PFSK-1 (cell line): ENCODE measurements at regions not wholly inside any gene's neighbourhood (a gene's known extent, or its start where the extent isn't known, plus 50 kb on each side); places are given as distances from the start of the nearest gene placed in this dataset.

Source experiments
- FOXP2 ChIP-seq: optimal IDR thresholded peaks from 2 replicates; pipeline ENCODE3; 2011; ENCODE audit warnings: borderline replicate concordance, control low read depth, inconsistent platforms; ENCODE audit not compliant: insufficient read depth; ENCODE audit errors: extremely low read length, extremely low read depth
- POLR2AphosphoS5 ChIP-seq: IDR thresholded peaks from 2 replicates; pipeline ENCODE4 v1.6.1; 2012; ENCODE audit warnings: low read depth, mild to moderate bottlenecking, control low read depth, low read length, moderate library complexity
- REST ChIP-seq, 2 experiments: IDR thresholded peaks; 2 replicates each; pipeline versions ENCODE4 v1.6.1 to v1.8.0; 2011 to 2012; ENCODE audit warnings: low read depth in 2 of 2, low read length in 2 of 2, control low read depth in 1 of 2, inconsistent platforms in 1 of 2, mild to moderate bottlenecking in 1 of 2, moderate library complexity in 1 of 2; ENCODE audit not compliant: insufficient read depth in 1 of 2
- SIN3A ChIP-seq: IDR thresholded peaks from 2 replicates; pipeline ENCODE4 v1.6.1; 2012; ENCODE audit warnings: mild to moderate bottlenecking, low read length, moderate library complexity, borderline replicate concordance; ENCODE audit not compliant: insufficient read depth
- TAF1 ChIP-seq: IDR thresholded peaks from 2 replicates; pipeline ENCODE4 v1.6.1; 2012; ENCODE audit warnings: low read length, control low read depth, borderline replicate concordance; ENCODE audit not compliant: insufficient read depth

DNA sequence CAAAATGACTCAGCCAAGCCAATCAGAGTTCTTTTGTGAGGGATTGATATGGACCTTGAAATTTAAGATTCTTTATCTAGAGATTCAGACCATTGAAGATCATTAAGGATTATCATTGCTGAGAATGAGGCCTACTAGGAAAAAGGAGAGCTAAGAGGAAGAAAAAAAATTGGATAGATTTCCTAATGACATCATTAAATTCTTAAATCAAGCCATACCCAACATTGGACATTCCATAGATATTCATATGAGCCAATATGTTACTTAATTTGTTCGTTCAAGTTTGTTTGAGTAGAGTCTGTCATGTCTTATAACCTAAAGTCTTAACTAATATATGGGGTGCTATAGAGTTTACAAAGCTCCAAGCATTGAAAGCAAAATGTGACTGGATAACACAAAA lies 727.9 kb upstream of the SEMA6A start:
- no peak for TF ChIP-seq TAF1
- no peak for TF ChIP-seq POLR2AphosphoS5
- TF ChIP-seq SIN3A: no peak
- no peak for TF ChIP-seq FOXP2
- no peak for TF ChIP-seq REST (IDR thresholded peaks at IDR 0.05; ENCODE audit: insufficient read depth in 1 of 2, low read depth in 2 of 2, low read length in 2 of 2)

DNA sequence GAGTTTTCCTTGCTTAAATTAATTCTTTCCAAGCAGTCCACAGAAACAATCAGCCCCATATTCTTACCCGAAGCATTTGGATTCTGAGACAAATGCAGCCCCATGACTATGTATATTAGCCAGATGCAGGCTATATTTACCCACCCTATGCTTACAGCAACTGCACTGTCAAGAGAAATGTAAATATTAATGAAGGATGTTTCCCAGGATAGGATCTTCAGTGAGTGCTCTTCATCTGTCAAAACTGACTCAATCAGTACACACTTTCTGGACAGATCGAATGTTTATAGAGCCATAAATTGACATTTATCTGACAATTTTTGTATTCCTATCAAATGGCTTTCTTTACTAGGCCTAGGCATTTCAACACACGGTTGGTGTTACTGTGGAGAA lies 725.3 kb upstream of the SEMA6A start:
- TF ChIP-seq FOXP2 (no peak), REST (IDR thresholded peaks at IDR 0.05; ENCODE audit: insufficient read depth in 1 of 2, low read depth in 2 of 2, low read length in 2 of 2) (no peak), TAF1 (no peak), SIN3A (no peak), POLR2AphosphoS5 (no peak)

DNA sequence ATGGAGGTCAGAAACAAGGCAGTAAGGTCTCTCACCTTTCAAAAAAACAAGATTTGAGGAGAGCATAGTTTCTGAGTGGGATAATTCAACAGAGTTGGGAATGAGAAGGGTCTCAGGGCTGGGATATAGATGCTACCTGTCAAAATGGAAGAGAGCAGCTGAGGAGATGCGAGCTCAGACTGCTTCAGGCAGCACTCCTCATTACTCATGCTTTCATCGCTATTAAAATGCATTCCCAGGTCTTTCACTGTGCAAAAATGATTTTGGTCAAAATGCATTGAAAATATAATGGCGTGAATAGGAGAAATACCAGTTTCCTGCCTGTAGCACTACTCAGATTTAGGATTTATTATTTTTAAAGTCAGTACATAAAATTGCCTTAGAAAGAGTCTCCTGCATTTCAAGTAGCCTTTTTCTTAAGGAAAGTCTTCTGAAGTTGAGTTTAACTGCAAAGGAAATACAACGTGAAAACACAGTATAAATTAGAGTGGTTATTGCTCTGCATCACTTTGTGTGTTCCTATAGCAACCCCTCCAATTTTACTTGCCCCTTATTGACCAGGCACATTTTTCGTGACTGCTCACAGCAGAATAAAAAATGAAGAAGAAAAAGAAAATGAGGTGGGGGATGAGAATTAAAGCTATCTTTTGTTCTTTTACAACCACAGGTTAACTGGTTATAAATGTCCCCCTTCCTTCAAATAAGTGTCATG lies 724.8 kb upstream of the SEMA6A start:
- TF ChIP-seq POLR2AphosphoS5 (no peak), FOXP2 (no peak)

GRCh38 chr5:117296872-117297271 lies 722.2 kb upstream of the SEMA6A start:
- TF ChIP-seq REST (IDR thresholded peaks at IDR 0.05; ENCODE audit: insufficient read depth in 1 of 2, low read depth in 2 of 2, low read length in 2 of 2): no peak
- TF ChIP-seq POLR2AphosphoS5: no peak
- no peak for TF ChIP-seq TAF1
- TF ChIP-seq SIN3A: no peak
- TF ChIP-seq FOXP2: no peak

- TF ChIP-seq POLR2AphosphoS5 (no peak), TAF1 (no peak), SIN3A (no peak), FOXP2 (no peak), REST (IDR thresholded peaks at IDR 0.05; ENCODE audit: insufficient read depth in 1 of 2, low read depth in 2 of 2, low read length in 2 of 2) (no peak)
Measured at GRCh38 chr5:117295941-117296340, 721.3 kb upstream of the SEMA6A start.
